A673 (cell line): ENCODE measurements at regions not wholly inside any gene's neighbourhood (a gene's known extent, or its start where the extent isn't known, plus 50 kb on each side); places are given as distances from the start of the nearest gene placed in this dataset.

ENCODE experiments used
- CTCF ChIP-seq: fragments of 300-800, 200-600 bp; sonication (generic); conservative IDR thresholded peaks from 2 replicates; pipeline ENCODE4 v1.5.1; 2017; ENCODE audit warnings: low read depth, mild to moderate bottlenecking, antibody characterized with exemption, low read length, moderate library complexity, mixed read lengths
- EZH2 ChIP-seq: fragments of 200-600 bp; sonication (generic); IDR thresholded peaks from 2 replicates; pipeline ENCODE4 v1.6.1; 2017; ENCODE audit warnings: borderline replicate concordance, low read depth, mild to moderate bottlenecking, mixed read lengths, antibody characterized with exemption, low read length; ENCODE audit not compliant: poor library complexity, severe bottlenecking

DNA sequence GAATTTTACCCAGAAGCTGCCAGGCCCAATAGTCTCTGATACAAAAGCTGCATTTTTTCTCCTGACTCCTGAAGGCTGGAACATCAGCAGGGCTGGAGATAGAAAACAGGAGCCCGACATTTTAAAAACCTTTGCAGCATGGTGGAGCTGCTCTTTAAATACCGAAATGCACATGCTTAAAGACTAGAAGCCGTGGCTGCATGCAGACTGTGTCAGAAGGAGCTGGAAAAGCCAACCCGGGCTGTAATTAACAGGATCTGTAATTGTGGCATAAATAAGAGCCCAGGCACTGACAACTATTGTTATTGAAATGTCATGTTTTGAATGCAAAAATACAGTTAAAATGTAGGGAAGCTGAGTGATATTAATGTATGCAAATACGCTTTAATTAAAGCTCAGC, 304.9 kb upstream of the PLET1 start:
- TF ChIP-seq CTCF: no peak
- no peak for TF ChIP-seq EZH2
